22Rv1 (cell line): ENCODE measurements at regions not wholly inside any gene's neighbourhood (a gene's known extent, or its start where the extent isn't known, plus 50 kb on each side); places are given as distances from the start of the nearest gene placed in this dataset.

Experiments
- H3K27ac ChIP-seq: fragments of 450-650 bp; 2 replicates; pipeline ENCODE4 v1.5.1; 2017
- ZFX ChIP-seq: fragments of 450-650 bp; IDR thresholded peaks from 2 replicates; pipeline ENCODE4 v1.6.1; 2017; ENCODE audit warnings: antibody characterized with exemption, borderline replicate concordance
- TF ChIP-seq, protein P1 (sequence below): fragments of 450-650 bp; IDR thresholded peaks from 2 replicates; pipeline ENCODE4 v1.5.1; 2017; ENCODE audit warnings: mild to moderate bottlenecking

DNA sequence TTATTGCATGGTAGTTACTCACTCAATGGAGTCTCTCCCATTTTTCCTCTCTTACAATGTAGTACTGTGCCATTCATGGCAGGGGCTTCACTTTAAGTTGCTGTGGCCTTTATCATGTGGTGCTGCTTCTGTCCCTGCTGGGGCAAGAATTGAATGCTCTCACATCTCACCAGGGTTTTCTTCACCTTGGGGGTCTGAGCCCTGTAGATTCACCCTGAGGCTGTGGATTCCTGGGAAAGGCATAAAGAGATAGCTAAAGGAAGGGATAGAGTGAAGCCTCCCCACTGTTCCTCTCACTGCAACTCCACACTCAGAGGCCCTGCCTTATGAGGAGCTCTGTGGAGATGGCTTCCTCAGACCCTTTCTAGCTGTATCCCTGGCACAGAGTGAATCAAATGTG lies 178.5 kb upstream of the GOT2 start:
- no peak overlapping the region for H3K27ac ChIP-seq
- TF ChIP-seq, protein P1, sequence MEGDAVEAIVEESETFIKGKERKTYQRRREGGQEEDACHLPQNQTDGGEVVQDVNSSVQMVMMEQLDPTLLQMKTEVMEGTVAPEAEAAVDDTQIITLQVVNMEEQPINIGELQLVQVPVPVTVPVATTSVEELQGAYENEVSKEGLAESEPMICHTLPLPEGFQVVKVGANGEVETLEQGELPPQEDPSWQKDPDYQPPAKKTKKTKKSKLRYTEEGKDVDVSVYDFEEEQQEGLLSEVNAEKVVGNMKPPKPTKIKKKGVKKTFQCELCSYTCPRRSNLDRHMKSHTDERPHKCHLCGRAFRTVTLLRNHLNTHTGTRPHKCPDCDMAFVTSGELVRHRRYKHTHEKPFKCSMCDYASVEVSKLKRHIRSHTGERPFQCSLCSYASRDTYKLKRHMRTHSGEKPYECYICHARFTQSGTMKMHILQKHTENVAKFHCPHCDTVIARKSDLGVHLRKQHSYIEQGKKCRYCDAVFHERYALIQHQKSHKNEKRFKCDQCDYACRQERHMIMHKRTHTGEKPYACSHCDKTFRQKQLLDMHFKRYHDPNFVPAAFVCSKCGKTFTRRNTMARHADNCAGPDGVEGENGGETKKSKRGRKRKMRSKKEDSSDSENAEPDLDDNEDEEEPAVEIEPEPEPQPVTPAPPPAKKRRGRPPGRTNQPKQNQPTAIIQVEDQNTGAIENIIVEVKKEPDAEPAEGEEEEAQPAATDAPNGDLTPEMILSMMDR: no peak
- no peak for TF ChIP-seq ZFX

DNA sequence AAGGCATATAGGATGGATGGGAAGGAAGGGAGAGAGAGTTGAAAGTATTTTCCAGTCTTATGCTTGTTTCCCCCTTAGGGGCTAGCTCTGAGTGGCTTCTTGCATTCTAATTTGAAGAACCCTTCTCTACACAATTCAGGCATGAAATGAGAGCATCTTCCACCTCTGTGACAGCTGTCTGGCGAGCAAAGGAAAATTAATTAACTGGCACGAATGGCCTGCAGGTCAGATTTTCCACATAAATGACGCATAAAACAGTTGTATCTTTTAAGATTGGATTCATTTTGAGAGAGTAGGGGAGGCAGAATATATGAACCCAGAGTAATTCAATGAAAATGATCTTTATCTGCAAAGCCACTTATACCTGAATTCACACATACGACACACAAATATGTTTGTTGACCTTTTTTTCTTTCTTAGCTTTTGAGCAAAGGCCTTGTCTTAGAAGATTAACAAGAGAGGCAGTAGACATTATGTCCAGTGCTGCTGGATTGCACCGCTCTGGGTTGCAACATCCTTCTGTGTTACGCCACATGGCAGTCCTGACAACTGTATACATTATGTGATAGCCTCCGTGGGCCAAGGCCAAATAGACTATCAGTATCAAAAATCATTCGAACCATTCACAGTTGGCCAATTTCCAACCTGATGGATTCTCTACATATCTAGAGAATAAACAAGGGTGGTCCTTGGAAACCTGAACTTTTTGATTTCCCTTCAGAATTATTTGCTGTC lies 173.0 kb upstream of the GOT2 start:
- no peak for TF ChIP-seq ZFX
- TF ChIP-seq, protein P1: no peak
- no peak overlapping the region for H3K27ac ChIP-seq

DNA sequence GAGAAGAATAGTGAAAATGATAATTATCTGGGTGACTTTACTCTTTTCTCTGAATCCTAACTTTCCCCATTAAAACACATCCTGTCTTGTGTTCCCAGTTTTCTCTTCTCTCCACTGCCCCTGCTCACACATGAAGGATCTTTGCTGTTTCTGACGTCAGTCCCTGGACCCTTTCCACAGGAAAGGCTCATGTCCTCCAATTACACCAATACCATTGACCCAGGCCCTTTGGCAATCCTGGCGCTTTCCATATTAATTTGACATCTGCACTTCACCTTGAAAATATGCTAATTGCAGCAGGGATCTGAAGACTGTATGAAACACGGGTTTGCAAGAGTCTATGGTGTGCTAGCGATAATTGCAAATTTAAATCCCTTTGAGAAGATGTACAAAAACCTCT lies 170.2 kb upstream of the GOT2 start:
- TF ChIP-seq, protein P1: no peak
- no peak for TF ChIP-seq ZFX
- no peak overlapping the region for H3K27ac ChIP-seq

DNA sequence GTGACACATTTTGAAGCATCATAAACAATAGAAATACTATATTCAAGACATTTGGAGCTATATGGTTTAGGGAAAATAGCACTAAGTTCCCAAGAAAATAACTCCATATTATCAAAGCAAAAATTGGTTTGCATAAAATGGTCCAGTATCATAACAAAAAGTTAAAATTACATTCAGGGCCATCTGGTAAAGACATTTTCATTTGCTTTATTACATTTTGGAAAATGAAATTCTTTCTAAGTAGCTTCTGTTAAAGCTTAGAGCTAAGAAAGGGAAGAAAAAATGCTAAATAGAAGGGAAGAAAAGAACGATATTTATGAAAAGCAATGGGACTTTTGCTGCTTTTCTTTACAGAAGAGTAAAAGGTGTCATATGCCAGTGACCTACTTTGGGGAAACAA lies 155.4 kb upstream of the GOT2 start:
- H3K27ac ChIP-seq: no peak overlapping the region
- TF ChIP-seq ZFX: no peak
- TF ChIP-seq, protein P1: no peak

DNA sequence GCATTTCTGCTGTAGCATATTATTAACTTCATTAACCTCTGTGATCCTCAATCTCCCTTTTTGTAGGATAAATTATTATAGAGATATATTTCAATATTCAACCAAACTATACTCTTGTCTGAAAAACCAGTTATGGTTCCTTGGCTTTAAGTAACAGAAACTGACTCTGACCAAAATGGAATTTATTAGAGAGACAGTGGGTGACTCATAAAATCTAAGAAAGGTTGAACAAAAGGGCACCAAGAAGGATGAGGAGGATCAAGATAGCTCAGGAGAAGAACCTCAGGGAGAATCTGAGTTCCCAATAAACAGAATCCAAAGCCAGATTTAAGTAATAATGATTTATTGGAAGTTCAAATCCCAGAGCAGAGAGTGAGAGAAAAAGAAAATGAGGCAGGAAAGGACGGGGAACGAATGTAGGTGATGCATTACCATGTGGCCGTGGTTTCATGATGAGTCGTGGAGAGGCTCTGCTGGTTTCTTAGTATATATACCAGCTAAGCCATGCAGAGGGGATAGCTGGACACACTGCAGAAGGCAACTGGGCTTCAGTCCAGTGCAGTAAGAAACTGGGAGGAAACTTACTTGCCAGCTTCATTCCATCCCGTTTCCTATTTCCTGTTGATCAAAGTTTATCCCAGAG lies 151.5 kb upstream of the GOT2 start:
- H3K27ac ChIP-seq: no peak overlapping the region
- TF ChIP-seq ZFX: no peak
- TF ChIP-seq, protein P1: no peak

DNA sequence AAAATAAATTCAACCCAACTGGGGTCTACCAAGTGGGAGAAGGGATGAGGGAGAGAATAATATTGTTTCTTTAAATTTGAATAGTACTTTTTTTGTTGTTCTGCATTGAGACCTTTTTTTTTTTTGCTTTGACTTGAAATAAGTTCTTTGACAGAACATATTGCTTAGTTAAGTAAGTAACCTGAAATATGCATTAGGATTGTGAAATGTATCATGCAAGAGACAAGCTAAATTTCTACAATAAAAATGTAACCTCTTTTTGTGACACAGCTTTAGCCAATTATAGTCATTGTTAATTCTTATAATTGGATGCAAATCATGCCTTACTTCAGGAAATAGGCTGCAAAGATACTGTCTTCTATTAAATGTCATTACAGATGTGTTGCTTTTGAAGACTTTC lies 150.0 kb upstream of the GOT2 start:
- no peak overlapping the region for H3K27ac ChIP-seq
- TF ChIP-seq, protein P1: no peak
- no peak for TF ChIP-seq ZFX

DNA sequence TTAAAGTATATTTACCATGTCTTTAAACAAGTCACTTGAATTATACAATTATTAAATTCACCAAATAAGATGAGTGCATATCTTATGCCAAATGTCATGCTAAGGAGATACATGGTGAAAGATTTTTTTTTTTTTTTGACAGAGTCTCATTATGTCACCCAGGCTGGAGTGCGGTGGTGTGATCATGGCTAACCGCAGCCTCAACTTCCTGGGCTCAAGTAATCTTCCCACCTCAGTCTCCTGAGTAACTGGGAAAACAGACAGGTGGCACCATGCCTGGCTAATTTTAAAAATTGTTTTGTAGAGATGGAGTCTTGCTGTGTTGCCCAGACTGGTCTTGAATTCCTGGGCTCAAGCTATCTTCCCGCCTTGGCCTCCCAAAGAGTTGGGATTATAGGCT lies 149.0 kb upstream of the GOT2 start:
- TF ChIP-seq, protein P1: no peak
- no peak for TF ChIP-seq ZFX
- H3K27ac ChIP-seq: no peak overlapping the region
